ENCODE measurements at regions not wholly inside any gene's neighbourhood (a gene's known extent, or its start where the extent isn't known, plus 50 kb on each side); places are given as distances from the start of the nearest gene placed in this dataset.

GRCh38 chr4:67375291-67375690 lies 170.0 kb downstream of the CENPC start:
- no peak overlapping the region for H3K4ac ChIP-seq (ENCODE audit: low read depth, low read length)
- H2AFZ ChIP-seq (ENCODE audit: insufficient read depth, low read length, poor library complexity): no peak overlapping the region
- no peak overlapping the region for H2BK5ac ChIP-seq (ENCODE audit: low read depth, low read length, poor library complexity)
- H3K23ac ChIP-seq (ENCODE audit: low read length): no peak overlapping the region
- no peak overlapping the region for H3K4me2 ChIP-seq (ENCODE audit: low read length)
- H3K4me3 ChIP-seq (ENCODE audit: low read depth, low read length): no peak overlapping the region
- no peaks in the 10 kb centered on the region for H3K79me1 ChIP-seq (ENCODE audit: low read length)
- H3K36me3 ChIP-seq (ENCODE audit: control insufficient read depth in 1 of 2, insufficient read depth in 2 of 2, low read length in 2 of 2): no peaks in the 10 kb centered on the region
- H4K12ac ChIP-seq (ENCODE audit: low read depth, low read length): no peak overlapping the region
- no peak overlapping the region for H3K14ac ChIP-seq (ENCODE audit: low read length)
- peaks cover 2% of the 10 kb centered on the region for H3K9me3 ChIP-seq (ENCODE audit: insufficient read depth, low read depth, low read length)
- no CpG with 5 or more reads among the region's 3 CpGs for WGBS (ENCODE audit: extremely low coverage, insufficient coverage, insufficient read length)
- H2BK12ac ChIP-seq (ENCODE audit: low read length): no peak overlapping the region
- no peaks in the 10 kb centered on the region for H3K79me2 ChIP-seq (ENCODE audit: control insufficient read depth, insufficient read depth, low read length, poor library complexity)
- H2BK120ac ChIP-seq (ENCODE audit: insufficient read depth, low read length, poor library complexity): no peak overlapping the region
- no peak for DNase-seq
- H4K8ac ChIP-seq (ENCODE audit: low read depth, low read length): no peak overlapping the region
- H3K18ac ChIP-seq (ENCODE audit: low read length): no peak overlapping the region
- no peak overlapping the region for H4K91ac ChIP-seq (ENCODE audit: low read depth, low read length)
- H2AK5ac ChIP-seq (ENCODE audit: low read length): no peak overlapping the region
- no peaks in the 10 kb centered on the region for H3K4me1 ChIP-seq (ENCODE audit: control insufficient read depth in 1 of 2, insufficient read depth in 2 of 2, low read length in 2 of 2)
- no peak overlapping the region for H3K27ac ChIP-seq (ENCODE audit: low read depth, low read length)
- H3K27me3 ChIP-seq (ENCODE audit: insufficient read depth, low read length): no peaks in the 10 kb centered on the region
- H3K9ac ChIP-seq (ENCODE audit: low read length): no peak overlapping the region

- Histone ChIP-seq H4K8ac (ENCODE audit: low read depth, low read length) (no peak overlapping the region), H3K27me3 (ENCODE audit: insufficient read depth, low read length) (no peaks in the 10 kb centered on the region), H3K18ac (ENCODE audit: low read length) (no peak overlapping the region)
Measured at GRCh38 chr4:67371615-67372014, 173.7 kb downstream of the CENPC start.

DNA sequence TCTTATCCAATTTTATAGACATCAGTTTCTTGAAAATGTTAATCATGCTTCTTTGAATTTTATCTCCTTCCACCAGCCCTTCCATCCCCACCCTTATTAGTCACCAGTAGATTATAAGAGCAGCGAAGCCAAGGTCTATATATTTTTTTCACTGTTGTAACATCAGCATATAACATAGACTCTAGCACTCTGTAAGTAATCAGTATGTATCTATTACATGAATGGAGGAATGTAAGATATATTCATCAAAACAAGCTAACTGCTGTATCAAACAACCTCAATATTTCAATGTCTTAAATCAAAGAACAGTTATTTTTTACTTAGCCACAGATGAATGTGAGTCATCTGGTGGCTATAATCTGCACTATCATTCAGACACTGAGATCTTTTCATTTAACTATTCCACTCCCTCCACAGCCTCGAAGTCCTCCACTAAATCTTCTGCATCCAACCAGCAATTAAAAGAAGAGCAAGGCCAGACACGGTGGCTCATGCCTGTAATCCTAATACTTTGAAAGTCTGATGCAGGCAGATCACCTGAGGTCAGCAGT lies 178.9 kb downstream of the CENPC start:
- Histone ChIP-seq H2BK120ac (ENCODE audit: insufficient read depth, low read length, poor library complexity) (no peak overlapping the region), H2AK5ac (ENCODE audit: low read length) (no peak overlapping the region), H3K18ac (ENCODE audit: low read length) (no peak overlapping the region), H2BK12ac (ENCODE audit: low read length) (no peak overlapping the region), H3K9me3 (ENCODE audit: insufficient read depth, low read depth, low read length) (peaks cover 2% of the 10 kb centered on the region), H2AFZ (ENCODE audit: insufficient read depth, low read length, poor library complexity) (no peak overlapping the region), H2BK5ac (ENCODE audit: low read depth, low read length, poor library complexity) (no peak overlapping the region), H3K4me2 (ENCODE audit: low read length) (no peak overlapping the region), H3K27ac (ENCODE audit: low read depth, low read length) (no peak overlapping the region), H3K4me3 (ENCODE audit: low read depth, low read length) (no peak overlapping the region), H4K91ac (ENCODE audit: low read depth, low read length) (no peak overlapping the region), H3K79me2 (ENCODE audit: control insufficient read depth, insufficient read depth, low read length, poor library complexity) (no peaks in the 10 kb centered on the region), H3K14ac (ENCODE audit: low read length) (no peak overlapping the region), H4K8ac (ENCODE audit: low read depth, low read length) (no peak overlapping the region), H3K4ac (ENCODE audit: low read depth, low read length) (no peak overlapping the region), H3K9ac (ENCODE audit: low read length) (no peak overlapping the region), H4K12ac (ENCODE audit: low read depth, low read length) (no peak overlapping the region), H3K36me3 (ENCODE audit: control insufficient read depth in 1 of 2, insufficient read depth in 2 of 2, low read length in 2 of 2) (no peaks in the 10 kb centered on the region), H3K4me1 (ENCODE audit: control insufficient read depth in 1 of 2, insufficient read depth in 2 of 2, low read length in 2 of 2) (no peaks in the 10 kb centered on the region), H3K79me1 (ENCODE audit: low read length) (no peaks in the 10 kb centered on the region), H3K27me3 (ENCODE audit: insufficient read depth, low read length) (no peaks in the 10 kb centered on the region), H3K23ac (ENCODE audit: low read length) (no peak overlapping the region)
- no peak for DNase-seq
- WGBS (ENCODE audit: extremely low coverage, insufficient coverage, insufficient read length): no CpG with 5 or more reads among the region's 3 CpGs

More at GRCh38 chr4:67371615-67372014, 173.7 kb downstream of the CENPC start:
- H3K23ac ChIP-seq (ENCODE audit: low read length): no peak overlapping the region
- H4K91ac ChIP-seq (ENCODE audit: low read depth, low read length): no peak overlapping the region
- H3K14ac ChIP-seq (ENCODE audit: low read length): no peak overlapping the region
- DNase-seq: no peak
- H3K79me2 ChIP-seq (ENCODE audit: control insufficient read depth, insufficient read depth, low read length, poor library complexity): no peaks in the 10 kb centered on the region
- no peaks in the 10 kb centered on the region for H3K4me1 ChIP-seq (ENCODE audit: control insufficient read depth in 1 of 2, insufficient read depth in 2 of 2, low read length in 2 of 2)
- no CpG with 5 or more reads among the region's 2 CpGs for WGBS (ENCODE audit: extremely low coverage, insufficient coverage, insufficient read length)
- H3K4me2 ChIP-seq (ENCODE audit: low read length): no peak overlapping the region
- H2BK120ac ChIP-seq (ENCODE audit: insufficient read depth, low read length, poor library complexity): no peak overlapping the region
- H4K12ac ChIP-seq (ENCODE audit: low read depth, low read length): no peak overlapping the region
- no peak overlapping the region for H3K4ac ChIP-seq (ENCODE audit: low read depth, low read length)
- H2BK12ac ChIP-seq (ENCODE audit: low read length): no peak overlapping the region
- no peaks in the 10 kb centered on the region for H3K79me1 ChIP-seq (ENCODE audit: low read length)
- no peaks in the 10 kb centered on the region for H3K36me3 ChIP-seq (ENCODE audit: control insufficient read depth in 1 of 2, insufficient read depth in 2 of 2, low read length in 2 of 2)
- no peaks in the 10 kb centered on the region for H3K9me3 ChIP-seq (ENCODE audit: insufficient read depth, low read depth, low read length)
- H3K9ac ChIP-seq (ENCODE audit: low read length): no peak overlapping the region
- H3K4me3 ChIP-seq (ENCODE audit: low read depth, low read length): no peak overlapping the region
- no peak overlapping the region for H2BK5ac ChIP-seq (ENCODE audit: low read depth, low read length, poor library complexity)
- no peak overlapping the region for H3K27ac ChIP-seq (ENCODE audit: low read depth, low read length)
- H2AFZ ChIP-seq (ENCODE audit: insufficient read depth, low read length, poor library complexity): no peak overlapping the region
- H2AK5ac ChIP-seq (ENCODE audit: low read length): no peak overlapping the region

DNA sequence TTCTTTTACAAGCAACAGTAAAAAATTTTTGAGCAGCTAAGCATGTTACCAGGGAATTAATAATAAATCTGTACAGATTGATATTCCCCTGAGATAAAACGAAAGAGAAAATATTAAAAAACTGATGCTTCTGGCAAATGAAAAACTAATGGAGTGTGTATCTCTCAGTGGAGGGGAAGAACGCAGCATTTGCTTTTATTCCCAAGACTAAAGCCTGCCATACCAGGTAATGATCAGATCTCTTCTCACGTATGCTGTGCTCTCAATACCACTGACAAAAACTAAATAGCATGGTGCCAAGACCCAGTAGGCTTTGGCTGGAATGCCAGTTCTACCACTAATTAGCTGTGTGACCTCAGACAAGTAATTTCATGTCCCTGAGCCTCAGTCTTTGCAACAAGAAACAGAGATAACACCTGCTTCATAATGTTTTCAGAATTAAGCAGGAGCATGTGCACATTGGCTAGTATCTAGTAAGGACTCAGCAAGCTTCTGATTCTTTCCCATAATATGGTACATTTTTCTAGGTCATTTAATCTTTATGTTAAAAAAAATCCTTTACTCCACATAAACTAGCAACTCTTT lies 179.6 kb downstream of the CENPC start:
- Histone ChIP-seq H4K8ac (ENCODE audit: low read depth, low read length) (no peak overlapping the region), H3K4ac (ENCODE audit: low read depth, low read length) (no peak overlapping the region), H3K9ac (ENCODE audit: low read length) (no peak overlapping the region), H3K18ac (ENCODE audit: low read length) (no peak overlapping the region), H2BK12ac (ENCODE audit: low read length) (no peak overlapping the region), H2BK5ac (ENCODE audit: low read depth, low read length, poor library complexity) (no peak overlapping the region), H4K91ac (ENCODE audit: low read depth, low read length) (no peak overlapping the region), H2AK5ac (ENCODE audit: low read length) (no peak overlapping the region), H2AFZ (ENCODE audit: insufficient read depth, low read length, poor library complexity) (no peak overlapping the region), H4K12ac (ENCODE audit: low read depth, low read length) (no peak overlapping the region), H3K79me1 (ENCODE audit: low read length) (no peaks in the 10 kb centered on the region), H3K4me2 (ENCODE audit: low read length) (no peak overlapping the region), H3K27me3 (ENCODE audit: insufficient read depth, low read length) (no peaks in the 10 kb centered on the region), H3K4me1 (ENCODE audit: control insufficient read depth in 1 of 2, insufficient read depth in 2 of 2, low read length in 2 of 2) (no peaks in the 10 kb centered on the region), H3K9me3 (ENCODE audit: insufficient read depth, low read depth, low read length) (peaks cover 2% of the 10 kb centered on the region), H3K4me3 (ENCODE audit: low read depth, low read length) (no peak overlapping the region), H3K23ac (ENCODE audit: low read length) (no peak overlapping the region), H3K36me3 (ENCODE audit: control insufficient read depth in 1 of 2, insufficient read depth in 2 of 2, low read length in 2 of 2) (no peaks in the 10 kb centered on the region), H3K27ac (ENCODE audit: low read depth, low read length) (no peak overlapping the region), H2BK120ac (ENCODE audit: insufficient read depth, low read length, poor library complexity) (no peak overlapping the region), H3K79me2 (ENCODE audit: control insufficient read depth, insufficient read depth, low read length, poor library complexity) (no peaks in the 10 kb centered on the region), H3K14ac (ENCODE audit: low read length) (no peak overlapping the region)
- no CpG with 5 or more reads among the region's 3 CpGs for WGBS (ENCODE audit: extremely low coverage, insufficient coverage, insufficient read length)
- DNase-seq: no peak
